Stimulated activated naive CD4-positive, alpha-beta T cell (primary cell): ENCODE measurements at regions not wholly inside any gene's neighbourhood (a gene's known extent, or its start where the extent isn't known, plus 50 kb on each side); places are given as distances from the start of the nearest gene placed in this dataset.
"Not testable (repeated sequence)": the region's sequence is repeated elsewhere in the genome, so short reads cannot be mapped to it uniquely, and the experiment has no call there.

Experiments
- DNase-seq, 6 experiments: peaks; one replicate each; lab custom pipeline; 2025; lab: John Stamatoyannopoulos, UW

DNA sequence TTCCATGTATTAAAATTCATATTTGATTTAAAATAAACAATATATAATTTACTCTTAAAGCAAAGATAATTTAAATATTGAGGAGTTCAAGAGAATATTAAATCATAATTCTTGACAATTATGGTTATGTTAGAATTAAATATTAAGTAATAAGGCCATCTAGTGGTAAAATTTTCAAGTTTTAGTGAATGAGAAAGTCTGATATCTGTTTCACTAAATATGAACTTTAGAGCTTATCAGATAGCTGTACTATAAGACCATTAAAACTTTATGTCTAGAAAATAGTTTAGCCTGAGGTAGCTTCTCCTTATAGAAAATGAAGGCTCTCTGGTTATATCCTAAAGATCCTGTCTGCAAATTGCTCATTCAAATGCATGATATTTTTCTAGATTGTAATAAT lies 152.1 kb upstream of the PRSS12 start:
- not testable (repeated sequence) for DNase-seq

- not testable (repeated sequence) for DNase-seq
These were observed 152.7 kb upstream of the PRSS12 start for GRCh38 chr4:118505491-118505890.

- not testable (repeated sequence) for DNase-seq
These were observed 160.1 kb upstream of the PRSS12 start for GRCh38 chr4:118512870-118513269.

DNA sequence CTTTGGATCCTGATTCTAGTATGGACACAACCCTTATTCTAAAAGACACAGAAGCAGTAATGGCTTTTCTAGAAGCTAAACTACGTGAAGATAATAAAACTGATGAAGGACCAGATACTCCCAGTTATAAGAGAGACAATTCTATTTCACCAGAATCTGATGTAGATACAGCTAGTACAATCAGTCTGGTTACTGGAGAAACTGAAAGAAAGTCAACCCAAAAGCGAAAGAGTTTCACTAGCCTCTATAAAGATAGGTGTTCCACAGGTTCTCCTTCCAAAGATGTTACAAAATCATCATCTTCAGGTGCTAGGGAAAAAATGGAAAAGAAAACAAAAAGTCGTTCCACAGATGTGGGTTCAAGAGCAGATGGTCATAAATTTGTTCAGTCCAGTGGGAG lies 161.5 kb upstream of the PRSS12 start:
- not testable (repeated sequence) for DNase-seq

DNA sequence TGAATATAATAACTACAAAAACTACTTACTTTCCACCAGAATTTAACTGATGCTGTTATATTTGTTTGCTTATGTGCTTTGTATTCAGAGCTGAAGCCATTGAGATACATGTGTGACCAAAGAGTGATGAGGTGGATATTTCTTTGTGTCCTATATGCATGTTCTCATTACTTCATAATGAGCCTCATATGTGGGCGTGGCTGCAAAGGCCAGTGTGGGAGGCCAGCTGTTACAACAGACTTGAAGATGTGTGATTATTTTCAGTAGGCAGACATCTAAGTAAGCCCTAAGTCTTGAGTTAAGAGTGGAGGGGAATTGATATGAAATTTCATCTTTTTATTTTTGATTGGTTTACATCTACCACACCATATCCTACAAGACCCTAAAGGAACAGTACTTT lies 163.3 kb upstream of the PRSS12 start:
- not testable (repeated sequence) for DNase-seq

GRCh38 chr4:118530107-118530506 lies 155.1 kb upstream of the METTL14 start:
- not testable (repeated sequence) for DNase-seq

DNA sequence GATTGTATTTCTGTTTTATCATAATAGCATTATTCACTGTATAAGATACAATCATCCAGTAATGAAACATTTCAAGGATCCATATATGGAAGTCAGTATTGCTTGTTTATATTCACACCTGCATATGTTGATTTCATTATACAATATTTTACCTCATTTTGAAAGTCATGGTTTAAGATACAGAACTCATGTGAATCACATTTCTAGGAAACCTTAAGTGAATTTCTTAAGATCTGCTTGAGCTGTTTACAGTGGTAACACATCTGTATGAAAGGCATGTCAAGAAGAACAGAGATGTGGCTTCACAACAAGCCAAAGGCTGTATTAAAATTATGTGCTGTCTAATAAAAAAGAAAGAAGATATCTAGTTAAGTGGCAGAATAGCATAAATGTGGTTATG lies 153.2 kb upstream of the METTL14 start:
- DNase-seq, result not testable (repeated sequence)

GRCh38 chr4:118535788-118536187 lies 149.4 kb upstream of the METTL14 start:
- DNase-seq, result not testable (repeated sequence)

DNA sequence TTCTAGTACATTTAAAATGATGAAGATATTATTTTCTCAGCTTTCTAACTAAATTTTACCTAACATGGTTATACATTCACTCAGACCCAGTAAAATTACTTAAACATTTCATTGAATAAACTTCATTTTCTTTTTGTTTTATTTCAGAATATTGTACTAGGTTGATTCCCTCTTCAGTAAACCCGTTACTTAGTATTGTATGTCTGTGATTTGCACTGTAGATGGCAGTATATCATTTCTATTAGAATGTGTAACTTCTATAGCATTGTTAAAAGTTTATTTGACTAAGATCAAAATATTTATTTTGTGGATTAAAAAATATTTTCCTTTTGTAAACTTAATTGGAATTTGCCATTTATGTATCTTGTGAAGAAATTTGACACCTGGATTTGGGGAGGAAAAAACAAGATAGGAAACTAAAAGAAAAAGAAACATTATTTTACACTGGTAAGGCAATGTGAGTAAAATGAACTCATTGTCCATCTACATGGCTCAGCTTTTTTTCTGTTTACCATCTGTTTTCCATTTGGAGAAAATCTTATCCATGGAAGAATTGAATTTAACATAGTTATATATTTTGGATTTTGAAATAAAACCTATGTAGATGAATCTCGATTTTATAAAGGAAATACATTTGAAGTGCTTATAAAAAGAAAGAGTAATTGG lies 145.6 kb upstream of the METTL14 start:
- not testable (repeated sequence) for DNase-seq

DNA sequence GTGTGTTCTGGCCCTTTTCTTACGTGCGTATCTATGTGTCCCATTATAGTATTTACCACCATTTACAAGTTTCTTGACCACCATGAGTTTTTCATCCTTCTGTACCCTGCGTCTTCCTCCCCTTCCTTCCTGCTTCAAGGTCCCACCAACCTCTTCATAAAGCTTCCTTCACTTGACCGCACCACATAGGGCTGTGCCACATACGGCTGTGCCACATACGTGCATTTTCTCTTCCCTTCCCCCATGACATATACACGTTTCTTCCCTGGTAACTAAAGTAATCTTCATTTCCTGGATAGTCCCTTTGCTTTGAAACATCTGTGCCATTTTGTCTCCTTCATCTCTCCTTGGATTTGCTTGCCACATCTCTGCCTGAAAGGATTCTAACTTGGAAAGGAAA lies 128.6 kb upstream of the METTL14 start:
- not testable (repeated sequence) for DNase-seq

DNA sequence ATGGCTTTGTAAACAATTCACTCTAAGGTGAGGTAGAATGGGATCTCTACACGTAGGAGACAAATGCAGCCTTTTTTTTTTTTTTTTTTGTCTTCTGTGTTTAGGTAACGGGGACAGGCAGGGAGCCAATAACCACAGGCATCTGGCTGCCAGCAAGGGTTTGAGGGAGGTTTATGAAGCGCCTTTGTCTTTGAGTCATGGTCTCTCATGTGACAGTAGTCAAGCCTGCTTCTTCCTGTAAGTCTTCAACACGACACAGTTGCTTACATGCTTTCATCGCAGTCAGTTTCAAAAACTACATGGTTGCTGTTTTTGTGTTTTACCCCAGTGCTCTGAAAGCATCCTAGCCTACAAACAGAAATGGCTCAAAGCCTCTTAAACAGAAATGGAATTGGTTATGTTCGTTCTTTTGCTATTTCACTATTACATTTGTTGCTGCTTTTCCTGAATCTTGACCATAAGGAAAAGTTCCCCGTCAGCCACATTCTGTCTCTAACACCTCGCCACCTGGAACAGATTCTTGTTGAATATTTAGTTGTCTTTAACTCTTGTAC lies 127.8 kb upstream of the METTL14 start:
- DNase-seq, result no peak

DNA sequence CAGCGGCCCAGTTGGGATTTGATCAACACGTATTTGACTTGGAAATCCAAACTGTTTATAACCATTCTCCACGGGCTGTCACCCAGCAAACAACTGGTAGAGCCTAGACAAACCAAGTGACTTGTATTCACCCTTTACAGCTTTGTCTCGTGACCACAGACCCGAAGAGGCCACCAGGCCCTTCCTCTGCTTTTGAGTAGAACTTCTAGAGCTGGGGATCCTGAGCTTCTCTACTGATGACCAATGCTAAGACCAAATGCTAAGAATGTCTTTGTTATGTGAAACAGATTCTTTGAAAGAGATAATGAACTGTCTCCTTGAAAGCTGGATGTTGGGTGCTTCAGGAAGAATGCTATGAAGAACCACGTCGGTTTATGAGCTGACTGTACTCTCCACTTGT lies 127.0 kb upstream of the METTL14 start:
- DNase-seq, result not testable (repeated sequence)

- not testable (repeated sequence) for DNase-seq
These were observed 123.6 kb upstream of the METTL14 start for GRCh38 chr4:118561559-118561958.

- DNase-seq, result not testable (repeated sequence)
These were observed 119.1 kb upstream of the METTL14 start for GRCh38 chr4:118566003-118566513.

GRCh38 chr4:118572991-118573390 lies 112.2 kb upstream of the METTL14 start:
- DNase-seq, result not testable (repeated sequence)

- not testable (repeated sequence) for DNase-seq
These were observed 110.8 kb upstream of the METTL14 start for GRCh38 chr4:118574251-118574913.

DNA sequence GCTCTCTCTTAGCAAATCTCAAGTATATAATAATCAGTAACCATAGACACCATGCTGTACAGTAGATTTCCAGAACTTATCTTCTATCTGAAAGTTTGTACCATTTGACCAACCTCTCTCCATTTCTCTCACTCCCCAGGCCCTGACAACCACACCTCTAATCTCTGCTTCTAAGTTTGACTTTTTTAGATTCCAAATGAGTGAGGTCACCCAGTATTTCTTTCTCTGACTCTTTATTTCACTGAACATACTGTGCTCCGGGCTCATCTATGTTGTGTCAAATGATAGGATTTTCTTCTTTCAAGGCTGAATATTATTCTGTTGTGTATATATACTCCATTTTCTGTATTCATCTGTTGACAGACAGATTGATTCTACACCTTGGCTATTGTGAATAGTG lies 110.1 kb upstream of the METTL14 start:
- DNase-seq, result not testable (repeated sequence)

DNA sequence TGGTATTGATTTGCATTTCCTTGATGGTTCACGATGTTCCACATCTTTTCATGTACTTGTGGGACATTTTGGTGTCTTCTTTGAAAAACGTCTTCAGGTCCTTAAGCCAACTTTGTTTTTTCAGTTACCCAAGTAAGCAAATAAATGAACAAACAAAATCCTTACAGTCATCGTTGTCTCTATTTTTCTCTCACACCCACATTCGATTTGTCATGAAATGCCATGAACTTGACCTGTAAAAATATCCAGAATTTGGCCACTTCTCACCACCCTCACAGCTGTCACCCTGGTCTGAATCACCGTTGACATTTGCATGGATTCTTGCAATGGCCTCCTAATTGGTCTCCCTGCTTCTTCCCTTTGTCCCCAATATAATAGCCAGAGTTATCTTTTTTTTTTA lies 109.5 kb upstream of the METTL14 start:
- not testable (repeated sequence) for DNase-seq

GRCh38 chr4:118576709-118577219 lies 108.4 kb upstream of the METTL14 start:
- not testable (repeated sequence) for DNase-seq

GRCh38 chr4:118585015-118585414 lies 100.2 kb upstream of the METTL14 start:
- no peak for DNase-seq

- no peak for DNase-seq
These were observed 98.8 kb upstream of the METTL14 start for GRCh38 chr4:118586357-118586790.

GRCh38 chr4:118587116-118587831 lies 97.9 kb upstream of the METTL14 start:
- DNase-seq, result no peak
